Stimulated activated effector memory CD8-positive, alpha-beta T cell treated with anti-CD3 and anti-CD28 coated beads, Interleukin-12 subunit alpha, Interleukin-12 subunit beta, amount 100 ng/mL, for 72 hours (primary cell): ENCODE measurements at regions not wholly inside any gene's neighbourhood (a gene's known extent, or its start where the extent isn't known, plus 50 kb on each side); places are given as distances from the start of the nearest gene placed in this dataset.

ENCODE experiments used
- ATAC-seq: fragments of 150-1000 bp; cut with Tn5 transposase; 2 replicates; pipeline ENCODE4 v1.10.0; 2021
- DNase-seq, 2 donors: peaks; one replicate each; pipeline ENCODE4 v3.0.0; 2021 to 2022; ENCODE audit warnings: low spot score in 2 of 2
- H3K27ac Mint-ChIP-seq: one replicate; pipeline ENCODE4 v1.8.0; 2022; ENCODE audit warnings: mild to moderate bottlenecking, mixed read lengths
- H3K36me3 Mint-ChIP-seq: one replicate; pipeline ENCODE4 v1.8.0; 2022; ENCODE audit warnings: mild to moderate bottlenecking, mixed read lengths
- H3K4me1 Mint-ChIP-seq: one replicate; pipeline ENCODE4 v1.8.0; 2022; ENCODE audit warnings: mixed read lengths
- H3K4me3 Mint-ChIP-seq: one replicate; pipeline ENCODE4 v1.8.0; 2022; ENCODE audit warnings: mild to moderate bottlenecking, mixed read lengths
- H3K9me3 Mint-ChIP-seq: one replicate; pipeline ENCODE4 v1.8.0; 2022; ENCODE audit warnings: mixed read lengths

- DNase-seq (no peak), ATAC-seq (no peak)
- Mint-ChIP-seq H3K27ac (no peak overlapping the region), H3K9me3 (peaks cover 13% of the 10 kb centered on the region), H3K4me3 (no peak overlapping the region), H3K4me1 (no peaks in the 10 kb centered on the region), H3K36me3 (no peaks in the 10 kb centered on the region)
Measured at GRCh38 chr6:84554706-84555105, 209.7 kb downstream of the TBX18 start.

GRCh38 chr6:84554074-84554473 is 210.3 kb downstream of the TBX18 start:
- ATAC-seq = no peak
- DNase-seq = no peak
- Mint-ChIP-seq H3K27ac (no peak overlapping the region), H3K36me3 (no peaks in the 10 kb centered on the region), H3K4me3 (no peak overlapping the region), H3K4me1 (no peaks in the 10 kb centered on the region), H3K9me3 (peaks cover 13% of the 10 kb centered on the region)

DNA sequence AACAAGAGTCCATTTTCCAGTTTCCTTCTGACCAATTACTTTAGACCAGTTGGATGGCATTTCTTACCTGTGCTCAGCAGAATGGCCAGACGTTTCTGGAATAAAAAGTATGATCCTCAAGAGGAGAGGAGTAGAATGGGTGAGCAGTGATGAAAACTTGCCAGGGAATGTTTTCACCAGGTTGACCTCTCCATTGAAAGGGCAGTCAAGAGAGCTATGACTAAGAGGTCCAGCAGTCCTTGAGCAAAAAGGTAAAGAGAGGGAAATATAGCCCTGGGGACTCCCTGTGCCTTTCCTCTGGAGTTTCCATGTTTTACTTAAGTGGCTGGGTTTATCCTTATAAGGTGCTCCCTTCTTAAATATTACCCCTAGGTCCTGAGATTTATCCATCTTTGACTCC is 210.9 kb downstream of the TBX18 start:
- peaks cover 13% of the 10 kb centered on the region for H3K9me3 Mint-ChIP-seq
- no peak overlapping the region for H3K4me3 Mint-ChIP-seq
- no peak for DNase-seq
- H3K36me3 Mint-ChIP-seq = no peaks in the 10 kb centered on the region
- no peak overlapping the region for H3K27ac Mint-ChIP-seq
- no peaks in the 10 kb centered on the region for H3K4me1 Mint-ChIP-seq
- no peak for ATAC-seq

DNA sequence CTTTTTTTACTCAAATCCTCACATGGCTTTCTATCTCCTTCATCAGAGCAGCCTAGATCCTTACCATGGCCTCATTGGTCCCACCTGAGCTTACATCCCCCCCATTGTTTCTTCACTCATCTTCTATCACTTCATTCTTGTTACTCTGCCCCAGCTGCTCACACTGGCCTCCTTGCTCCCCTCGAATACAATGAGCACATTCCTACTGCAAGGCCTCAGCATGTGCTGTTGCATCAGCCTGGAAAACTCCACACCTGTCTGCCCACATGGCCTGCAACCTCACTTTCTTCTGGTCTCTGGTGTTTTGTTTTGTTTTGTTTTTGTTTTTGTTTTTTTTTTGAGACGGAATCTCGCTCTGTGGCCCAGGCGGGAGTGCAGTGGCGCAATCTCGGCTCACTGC is 212.6 kb downstream of the TBX18 start:
- H3K4me3 Mint-ChIP-seq = no peak overlapping the region
- H3K4me1 Mint-ChIP-seq = no peaks in the 10 kb centered on the region
- H3K27ac Mint-ChIP-seq = no peak overlapping the region
- peaks cover 13% of the 10 kb centered on the region for H3K9me3 Mint-ChIP-seq
- DNase-seq (no peak), ATAC-seq (no peak)
- no peaks in the 10 kb centered on the region for H3K36me3 Mint-ChIP-seq

DNA sequence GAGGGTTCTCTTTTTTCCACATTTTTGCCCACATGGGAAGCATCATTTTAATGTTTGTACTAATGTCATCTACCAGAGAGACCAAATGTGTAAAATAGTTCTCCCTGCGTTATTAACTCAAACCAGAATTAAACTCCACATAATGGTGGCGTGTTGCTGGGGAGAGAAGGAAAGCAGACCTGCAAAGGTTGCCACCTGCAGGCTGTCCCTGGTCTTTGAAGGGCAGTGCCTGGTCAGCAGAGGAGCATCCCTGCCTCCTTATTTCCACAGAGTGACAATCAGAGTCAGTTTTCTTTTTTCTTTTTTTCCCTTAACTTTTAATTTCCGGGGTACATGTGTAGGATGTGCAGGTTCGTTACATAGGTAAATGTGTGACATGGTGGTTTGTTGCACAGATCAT is 214.5 kb downstream of the TBX18 start:
- no peak for ATAC-seq
- H3K27ac Mint-ChIP-seq = no peak overlapping the region
- H3K4me3 Mint-ChIP-seq = no peak overlapping the region
- H3K4me1 Mint-ChIP-seq = no peaks in the 10 kb centered on the region
- DNase-seq = no peak
- no peaks in the 10 kb centered on the region for H3K36me3 Mint-ChIP-seq
- H3K9me3 Mint-ChIP-seq = peaks cover 13% of the 10 kb centered on the region

GRCh38 chr6:84547341-84547801 is 217.0 kb downstream of the TBX18 start:
- ATAC-seq (no peak), DNase-seq (no peak)
- Mint-ChIP-seq H3K36me3 (no peaks in the 10 kb centered on the region), H3K9me3 (peaks cover 17% of the 10 kb centered on the region), H3K27ac (no peak overlapping the region), H3K4me3 (no peak overlapping the region), H3K4me1 (no peaks in the 10 kb centered on the region)

DNA sequence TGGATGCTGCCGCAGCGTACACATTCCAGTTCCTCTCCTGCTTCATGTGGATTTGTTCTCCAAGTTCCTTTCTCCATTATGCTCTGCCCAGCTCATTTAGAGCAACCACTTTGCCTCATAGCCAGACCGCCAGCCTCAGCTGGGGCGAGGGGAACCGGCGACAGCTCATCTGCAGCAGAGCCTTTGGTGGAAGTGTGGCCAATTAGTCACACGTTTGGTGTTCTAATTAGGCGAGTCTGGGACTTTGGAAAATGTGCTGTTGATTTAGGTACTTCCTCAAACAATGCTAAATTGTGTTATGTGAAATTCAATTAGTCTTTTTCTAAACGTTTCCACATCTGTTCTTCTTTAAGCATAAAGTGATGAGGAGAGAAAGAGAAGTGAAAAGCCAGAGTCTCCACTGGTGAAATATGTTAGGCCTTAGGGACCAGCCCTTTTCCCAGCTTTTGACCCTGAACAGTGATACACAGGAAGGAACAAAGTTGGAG is 217.9 kb downstream of the TBX18 start:
- no peak for ATAC-seq

DNA sequence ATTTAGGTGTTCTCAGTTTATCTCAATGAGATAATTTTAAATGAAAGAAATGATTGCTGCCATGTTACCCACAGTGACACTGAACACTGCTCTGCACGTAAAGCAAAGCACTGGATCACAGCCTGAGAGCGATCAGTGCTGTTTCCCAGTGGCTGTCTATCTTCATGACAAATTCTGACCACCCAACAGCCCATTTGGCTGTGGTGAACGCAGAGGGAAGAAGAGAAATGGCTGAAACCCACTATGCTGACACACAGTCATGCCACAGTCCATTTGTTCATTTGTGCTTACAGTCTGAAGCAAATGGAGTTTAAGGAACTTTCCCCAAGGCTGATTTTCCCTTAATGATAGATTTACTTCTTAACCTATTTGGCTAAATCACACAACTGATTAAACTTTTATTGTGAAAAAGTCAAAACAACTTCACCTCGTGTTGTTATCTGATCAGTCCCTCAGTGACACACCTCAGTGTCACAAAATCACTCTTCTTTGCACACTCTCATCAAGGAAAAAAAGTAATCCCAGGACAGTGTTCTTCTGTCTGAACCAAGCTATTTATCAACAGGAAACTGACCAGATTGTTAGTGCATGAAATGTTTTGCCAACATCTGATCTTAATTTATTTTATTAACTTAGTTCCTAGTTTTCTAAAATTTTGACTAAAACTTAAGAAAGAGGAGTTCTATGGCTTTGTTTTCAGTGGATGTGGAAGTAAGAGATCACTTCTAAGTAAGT is 225.1 kb downstream of the TBX18 start:
- no peaks in the 10 kb centered on the region for H3K36me3 Mint-ChIP-seq
- no peak overlapping the region for H3K27ac Mint-ChIP-seq
- ATAC-seq (no peak), DNase-seq (no peak)
- no peaks in the 10 kb centered on the region for H3K4me1 Mint-ChIP-seq
- no peak overlapping the region for H3K4me3 Mint-ChIP-seq
- H3K9me3 Mint-ChIP-seq = peaks cover 12% of the 10 kb centered on the region

More for the DNA sequence above, 217.9 kb downstream of the TBX18 start:
- Mint-ChIP-seq H3K36me3 (no peaks in the 10 kb centered on the region), H3K9me3 (peaks cover 17% of the 10 kb centered on the region), H3K27ac (no peak overlapping the region), H3K4me1 (no peaks in the 10 kb centered on the region), H3K4me3 (no peak overlapping the region)
- no peak for DNase-seq

GRCh38 chr6:84536885-84537638 is 227.3 kb downstream of the TBX18 start:
- Mint-ChIP-seq H3K27ac (no peak overlapping the region), H3K9me3 (peaks cover 2% of the 10 kb centered on the region), H3K36me3 (no peaks in the 10 kb centered on the region), H3K4me1 (no peaks in the 10 kb centered on the region), H3K4me3 (no peak overlapping the region)
- DNase-seq (no peak), ATAC-seq (no peak)

DNA sequence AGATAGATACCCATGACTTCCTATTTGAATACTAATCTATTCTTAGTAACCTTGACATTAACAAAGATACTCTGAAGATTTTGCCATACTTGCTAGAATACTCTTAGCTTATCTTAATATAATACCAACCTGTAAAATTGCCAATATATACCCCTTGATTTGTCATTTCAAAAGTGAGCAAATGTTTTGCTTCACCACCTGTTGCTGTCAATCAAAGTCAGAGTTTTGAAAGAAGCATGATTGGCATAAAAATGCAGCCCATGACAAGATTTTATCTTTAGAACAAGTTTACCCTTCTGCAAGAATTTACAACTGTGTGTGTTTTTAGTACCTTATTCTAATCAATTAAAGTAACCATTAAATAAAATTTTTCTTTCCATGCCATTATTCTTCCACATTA is 236.2 kb downstream of the TBX18 start:
- no peaks in the 10 kb centered on the region for H3K36me3 Mint-ChIP-seq
- H3K27ac Mint-ChIP-seq = no peak overlapping the region
- no peak for ATAC-seq
- DNase-seq = no peak
- H3K9me3 Mint-ChIP-seq = peaks cover 24% of the 10 kb centered on the region
- no peaks in the 10 kb centered on the region for H3K4me1 Mint-ChIP-seq
- H3K4me3 Mint-ChIP-seq = no peak overlapping the region

GRCh38 chr6:84526631-84527030 is 237.8 kb downstream of the TBX18 start:
- no peaks in the 10 kb centered on the region for H3K36me3 Mint-ChIP-seq
- H3K4me1 Mint-ChIP-seq = no peaks in the 10 kb centered on the region
- no peak overlapping the region for H3K27ac Mint-ChIP-seq
- no peak overlapping the region for H3K4me3 Mint-ChIP-seq
- no peak for ATAC-seq
- no peak for DNase-seq
- H3K9me3 Mint-ChIP-seq = peaks cover 23% of the 10 kb centered on the region

DNA sequence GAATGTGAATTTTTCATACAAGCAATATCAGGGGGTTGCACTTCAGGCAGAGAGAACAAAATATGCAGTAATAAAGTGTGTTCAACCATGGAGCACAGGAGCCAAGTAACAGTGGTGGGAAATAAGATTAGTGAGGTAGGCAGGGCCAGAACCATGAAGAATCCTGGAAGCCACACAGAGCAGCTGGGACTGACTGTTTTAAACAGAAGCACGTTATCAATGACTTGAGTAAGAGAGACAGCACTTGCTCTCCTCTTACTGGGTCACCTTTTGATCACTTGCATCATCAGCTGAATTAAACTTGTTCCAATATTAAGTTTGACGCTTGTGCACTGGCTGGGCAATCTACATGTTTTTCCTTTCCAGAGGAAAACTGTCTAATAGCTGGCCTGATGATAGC is 238.5 kb downstream of the TBX18 start:
- Mint-ChIP-seq H3K4me3 (no peak overlapping the region), H3K27ac (no peak overlapping the region)

DNA sequence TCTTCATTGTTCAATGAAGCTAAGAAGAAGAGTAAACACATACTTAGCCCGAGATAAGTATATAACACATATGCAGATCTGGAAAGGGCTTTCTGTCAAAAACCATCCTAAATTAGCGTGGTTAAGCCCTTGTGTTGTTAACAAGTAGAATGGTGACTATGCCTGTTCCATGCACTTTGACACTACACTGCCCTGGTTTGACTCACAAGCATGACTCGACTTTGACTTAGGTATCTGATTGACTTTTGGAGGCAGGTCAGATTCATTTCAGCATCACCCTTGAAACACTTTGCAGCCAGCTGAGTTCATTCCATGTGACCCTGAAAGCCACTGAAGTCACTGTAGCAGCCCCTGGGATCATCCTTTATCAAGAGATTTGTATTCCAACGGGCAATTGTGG is 239.8 kb downstream of the TBX18 start:
- H3K4me3 Mint-ChIP-seq = no peak overlapping the region
- no peaks in the 10 kb centered on the region for H3K36me3 Mint-ChIP-seq
- ATAC-seq (peak; percentile 32), DNase-seq (no peak)
- H3K9me3 Mint-ChIP-seq = peaks cover 13% of the 10 kb centered on the region
- H3K4me1 Mint-ChIP-seq = no peaks in the 10 kb centered on the region
- H3K27ac Mint-ChIP-seq = no peak overlapping the region

More for the DNA sequence above, 238.5 kb downstream of the TBX18 start:
- no peaks in the 10 kb centered on the region for H3K4me1 Mint-ChIP-seq
- no peak for DNase-seq
- peaks cover 16% of the 10 kb centered on the region for H3K9me3 Mint-ChIP-seq
- ATAC-seq = no peak
- no peaks in the 10 kb centered on the region for H3K36me3 Mint-ChIP-seq

GRCh38 chr6:84522135-84522549 is 242.3 kb downstream of the TBX18 start:
- Mint-ChIP-seq H3K9me3 (peaks cover 6% of the 10 kb centered on the region), H3K4me1 (no peaks in the 10 kb centered on the region), H3K27ac (no peak overlapping the region), H3K4me3 (no peak overlapping the region), H3K36me3 (no peaks in the 10 kb centered on the region)
- ATAC-seq (peak; percentile 37), DNase-seq (no peak)

DNA sequence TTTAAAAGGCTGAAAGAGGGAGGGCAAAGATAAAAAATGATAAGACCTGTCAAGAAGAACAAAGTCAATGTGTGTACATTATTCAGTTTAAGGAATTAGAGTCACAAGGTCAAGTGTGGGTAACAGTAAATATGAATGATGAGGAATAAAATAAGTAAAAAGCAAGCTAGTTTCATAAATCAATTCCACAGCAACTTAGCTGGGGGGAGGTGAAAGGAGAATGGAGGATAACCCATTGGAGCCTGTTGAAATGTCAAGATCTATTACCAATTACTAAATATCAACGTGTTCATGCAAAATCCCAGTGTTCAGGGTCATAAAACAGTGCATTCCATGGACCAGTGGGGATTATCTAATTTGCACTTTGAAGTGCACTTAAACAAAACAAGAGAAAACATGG is 242.9 kb downstream of the TBX18 start:
- H3K4me1 Mint-ChIP-seq = no peaks in the 10 kb centered on the region
- DNase-seq (no peak), ATAC-seq (no peak)
- no peaks in the 10 kb centered on the region for H3K36me3 Mint-ChIP-seq
- no peak overlapping the region for H3K4me3 Mint-ChIP-seq
- peaks cover 6% of the 10 kb centered on the region for H3K9me3 Mint-ChIP-seq
- H3K27ac Mint-ChIP-seq = no peak overlapping the region
